Natural killer cell (primary cell): ENCODE measurements at regions not wholly inside any gene's neighbourhood (a gene's known extent, or its start where the extent isn't known, plus 50 kb on each side); places are given as distances from the start of the nearest gene placed in this dataset.

Experiments used
- ATAC-seq, 3 donors: fragments of 150-1000 bp in 2 of 3; fragments of 200-7000 bp in 1 of 3; cut with Tn5 transposase; 1 replicate in 1 of 3; 2 replicates in 2 of 3; pipeline ENCODE4 v1.10.0; 2021; ENCODE audit warnings: mild to moderate bottlenecking in 2 of 3, moderate library complexity in 2 of 3
- DNase-seq, 2 donors: peaks; one replicate each; pipeline versions ENCODE4 v3.0.0 to v3.0.0-alpha.2; 2013 to 2021; ENCODE audit warnings: mixed read lengths in 1 of 2
- H3K27ac ChIP-seq: one replicate; pipeline ENCODE4 v1.5.1; 2013; ENCODE audit warnings: mild to moderate bottlenecking, low read length
- H3K27me3 ChIP-seq: one replicate; pipeline ENCODE4 v1.6.1; 2013; ENCODE audit warnings: low read length; ENCODE audit not compliant: control insufficient read depth, insufficient read depth
- H3K36me3 ChIP-seq: one replicate; pipeline ENCODE4 v1.6.1; 2013; ENCODE audit warnings: low read length; ENCODE audit not compliant: control insufficient read depth, insufficient read depth
- H3K4me1 ChIP-seq: one replicate; pipeline ENCODE4 v1.6.1; 2013; ENCODE audit warnings: low read length; ENCODE audit not compliant: control insufficient read depth, insufficient read depth
- H3K4me3 ChIP-seq: one replicate; pipeline ENCODE4 v1.5.1; 2013; ENCODE audit warnings: low read length
- H3K9me3 ChIP-seq: one replicate; pipeline ENCODE4 v1.6.1; 2013; ENCODE audit warnings: low read length; ENCODE audit not compliant: control insufficient read depth, insufficient read depth
- H3K27ac Mint-ChIP-seq, 2 donors: one replicate each; pipeline ENCODE4 v1.8.0; 2022; ENCODE audit warnings: mild to moderate bottlenecking in 2 of 2, mixed read lengths in 2 of 2, moderate library complexity in 1 of 2
- H3K27me3 Mint-ChIP-seq, 2 donors: one replicate each; pipeline ENCODE4 v1.8.0; 2022; ENCODE audit warnings: low read depth in 2 of 2, mixed read lengths in 2 of 2
- H3K36me3 Mint-ChIP-seq: one replicate; pipeline ENCODE4 v1.8.0; 2022; ENCODE audit warnings: mixed read lengths
- H3K4me1 Mint-ChIP-seq, 2 donors: one replicate each; pipeline ENCODE4 v1.8.0; 2022; ENCODE audit warnings: mixed read lengths in 2 of 2
- H3K4me3 Mint-ChIP-seq: one replicate; pipeline ENCODE4 v1.8.0; 2022; ENCODE audit warnings: mild to moderate bottlenecking, moderate library complexity, mixed read lengths
- H3K9me3 Mint-ChIP-seq, 2 donors: one replicate each; pipeline ENCODE4 v1.8.0; 2022; ENCODE audit warnings: mixed read lengths in 2 of 2
- WGBS: methylation state at CpG from one replicate; pipeline ENCODE4 v1.1.7; 2013; ENCODE audit warnings: missing lambda C conversion rate; ENCODE audit not compliant: insufficient coverage; 5-methylcytosine and 5-hydroxymethylcytosine counted together
- intact Hi-C: fragments of 100-400 bp; cut with micrococcal nuclease; formaldehyde crosslinking; loops from one replicate; pipeline ENCODE4 v1.14.2; 2022
- TF ChIP-seq, protein P1 (sequence below): fragments of 200-600 bp; IDR thresholded peaks from one replicate; pipeline ENCODE4 v1.8.0; 2022; ENCODE audit warnings: antibody characterized with exemption

DNA sequence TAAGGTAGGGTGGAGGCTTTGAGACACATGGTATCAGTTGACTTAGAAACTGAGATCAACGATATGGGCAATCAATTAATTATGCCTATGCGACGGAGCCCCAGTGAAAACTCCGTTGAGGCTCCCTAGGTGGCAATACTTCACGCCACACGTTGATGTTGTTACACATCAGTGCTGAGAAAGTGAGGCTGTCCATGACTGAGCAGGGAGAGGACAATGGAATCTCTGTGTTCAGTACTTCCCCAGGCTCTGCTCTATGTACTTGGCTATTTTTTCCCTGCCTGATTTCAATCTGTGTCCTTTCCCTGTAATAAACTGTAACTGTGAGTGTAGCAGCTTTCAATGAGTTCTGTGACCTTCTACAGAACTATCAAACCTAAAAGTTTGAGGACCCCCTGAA lies 211.7 kb downstream of the SNCAIP start:
- DNase-seq (no peak), ATAC-seq (no peak)
- H3K27ac Mint-ChIP-seq: no peak overlapping the region
- H3K4me1 Mint-ChIP-seq: no peaks in the 10 kb centered on the region
- H3K27me3 Mint-ChIP-seq: no peaks in the 10 kb centered on the region
- no peaks in the 10 kb centered on the region for H3K4me1 ChIP-seq
- intact Hi-C loops: no loop called here
- H3K9me3 Mint-ChIP-seq: peaks cover 0 to 5% of the 10 kb centered on the region in 2 donors
- no peaks in the 10 kb centered on the region for H3K36me3 ChIP-seq
- H3K27ac ChIP-seq: no peak overlapping the region
- H3K4me3 ChIP-seq: no peak overlapping the region
- H3K27me3 ChIP-seq: no peaks in the 10 kb centered on the region
- 84% methylated on average over 6 of the region's 6 CpGs for WGBS
- no peaks in the 10 kb centered on the region for H3K9me3 ChIP-seq
- H3K4me3 Mint-ChIP-seq: no peak overlapping the region
- H3K36me3 Mint-ChIP-seq: no peaks in the 10 kb centered on the region
- TF ChIP-seq, protein P1, sequence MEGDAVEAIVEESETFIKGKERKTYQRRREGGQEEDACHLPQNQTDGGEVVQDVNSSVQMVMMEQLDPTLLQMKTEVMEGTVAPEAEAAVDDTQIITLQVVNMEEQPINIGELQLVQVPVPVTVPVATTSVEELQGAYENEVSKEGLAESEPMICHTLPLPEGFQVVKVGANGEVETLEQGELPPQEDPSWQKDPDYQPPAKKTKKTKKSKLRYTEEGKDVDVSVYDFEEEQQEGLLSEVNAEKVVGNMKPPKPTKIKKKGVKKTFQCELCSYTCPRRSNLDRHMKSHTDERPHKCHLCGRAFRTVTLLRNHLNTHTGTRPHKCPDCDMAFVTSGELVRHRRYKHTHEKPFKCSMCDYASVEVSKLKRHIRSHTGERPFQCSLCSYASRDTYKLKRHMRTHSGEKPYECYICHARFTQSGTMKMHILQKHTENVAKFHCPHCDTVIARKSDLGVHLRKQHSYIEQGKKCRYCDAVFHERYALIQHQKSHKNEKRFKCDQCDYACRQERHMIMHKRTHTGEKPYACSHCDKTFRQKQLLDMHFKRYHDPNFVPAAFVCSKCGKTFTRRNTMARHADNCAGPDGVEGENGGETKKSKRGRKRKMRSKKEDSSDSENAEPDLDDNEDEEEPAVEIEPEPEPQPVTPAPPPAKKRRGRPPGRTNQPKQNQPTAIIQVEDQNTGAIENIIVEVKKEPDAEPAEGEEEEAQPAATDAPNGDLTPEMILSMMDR: no peak

DNA sequence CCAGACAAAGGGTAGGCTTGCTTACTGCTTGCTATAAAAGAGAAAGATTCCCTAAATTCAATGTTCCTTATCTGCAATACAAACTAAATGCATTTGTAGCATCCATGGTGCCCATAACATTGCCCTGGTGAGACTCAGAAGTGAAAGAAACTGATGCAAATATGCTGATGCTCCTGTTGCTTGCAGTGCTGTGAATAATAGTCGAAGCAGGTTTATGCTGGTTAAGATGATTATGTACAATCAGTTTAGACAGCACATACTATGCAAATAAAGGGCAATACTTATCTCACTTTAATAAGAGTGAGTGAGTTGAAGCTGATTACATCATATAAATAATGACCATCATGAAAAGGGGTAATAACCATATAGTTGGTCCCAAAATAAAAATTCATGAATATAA lies 215.5 kb downstream of the SNCAIP start:
- no peak overlapping the region for H3K27ac ChIP-seq
- Mint-ChIP-seq H3K4me3 (no peak overlapping the region), H3K9me3 (peaks cover 4 to 5% of the 10 kb centered on the region in 2 donors), H3K36me3 (no peaks in the 10 kb centered on the region), H3K4me1 (no peaks in the 10 kb centered on the region), H3K27me3 (no peaks in the 10 kb centered on the region), H3K27ac (no peak overlapping the region)
- intact Hi-C loops: no loop called here
- H3K9me3 ChIP-seq: no peaks in the 10 kb centered on the region
- no peaks in the 10 kb centered on the region for H3K36me3 ChIP-seq
- no peaks in the 10 kb centered on the region for H3K4me1 ChIP-seq
- DNase-seq (no peak), ATAC-seq (no peak)
- TF ChIP-seq, protein P1: no peak
- WGBS: no CpG with 5 or more reads among the region's 1 CpG
- H3K27me3 ChIP-seq: no peaks in the 10 kb centered on the region
- no peak overlapping the region for H3K4me3 ChIP-seq

DNA sequence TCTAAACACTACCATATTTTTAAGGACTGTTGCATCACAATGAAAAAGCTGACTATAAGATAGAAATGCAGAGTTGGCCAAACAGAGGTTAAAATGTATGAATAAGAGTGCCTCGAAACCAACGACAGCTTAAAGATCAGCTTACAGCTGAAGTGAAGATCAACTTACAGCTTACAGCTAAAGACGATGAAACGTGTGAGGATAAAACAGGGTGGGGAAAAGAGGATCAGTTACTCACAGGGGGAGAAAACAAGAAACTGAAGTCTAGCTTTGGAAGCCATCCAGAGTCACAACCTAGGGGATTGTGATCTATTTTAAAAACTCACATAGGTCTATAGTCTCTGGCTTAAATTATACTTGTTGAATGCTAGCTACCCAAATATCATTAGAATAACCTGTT lies 220.0 kb downstream of the SNCAIP start:
- Histone ChIP-seq H3K36me3 (no peaks in the 10 kb centered on the region), H3K27me3 (no peaks in the 10 kb centered on the region), H3K27ac (no peak overlapping the region), H3K4me3 (no peak overlapping the region), H3K9me3 (no peaks in the 10 kb centered on the region), H3K4me1 (no peaks in the 10 kb centered on the region)
- H3K4me3 Mint-ChIP-seq: no peak overlapping the region
- no peaks in the 10 kb centered on the region for H3K36me3 Mint-ChIP-seq
- no peaks in the 10 kb centered on the region for H3K4me1 Mint-ChIP-seq
- DNase-seq: no peak
- intact Hi-C loops: no loop called here
- H3K9me3 Mint-ChIP-seq: peaks cover 4 to 6% of the 10 kb centered on the region in 2 donors
- 93% methylated on average over 4 of the region's 4 CpGs for WGBS
- TF ChIP-seq, protein P1: no peak
- no peak for ATAC-seq
- no peak overlapping the region for H3K27ac Mint-ChIP-seq
- H3K27me3 Mint-ChIP-seq: no peaks in the 10 kb centered on the region

DNA sequence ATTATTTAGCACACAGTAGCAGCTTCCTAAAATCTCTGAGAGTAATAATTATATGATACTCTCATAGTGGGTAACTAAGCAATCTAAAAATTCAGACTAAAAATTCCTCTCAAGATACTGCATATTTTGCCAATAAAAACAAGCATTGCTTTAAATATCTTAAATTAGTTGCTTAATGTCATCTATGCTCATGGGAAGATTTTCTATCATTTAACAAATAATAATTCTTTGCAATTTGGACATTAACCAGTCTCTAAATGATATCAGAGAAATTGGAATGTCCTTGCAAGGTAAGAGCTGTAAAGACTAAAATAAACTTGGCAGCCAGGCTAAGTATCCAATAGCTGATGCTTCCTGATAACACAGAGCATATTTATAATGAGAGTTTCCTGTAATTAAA lies 221.8 kb downstream of the SNCAIP start:
- Mint-ChIP-seq H3K27ac (no peak overlapping the region), H3K4me1 (no peaks in the 10 kb centered on the region), H3K36me3 (no peaks in the 10 kb centered on the region), H3K27me3 (no peaks in the 10 kb centered on the region), H3K4me3 (no peak overlapping the region), H3K9me3 (peaks cover 4 to 6% of the 10 kb centered on the region in 2 donors)
- Histone ChIP-seq H3K4me3 (no peak overlapping the region), H3K27ac (no peak overlapping the region), H3K9me3 (no peaks in the 10 kb centered on the region), H3K27me3 (no peaks in the 10 kb centered on the region), H3K4me1 (no peaks in the 10 kb centered on the region), H3K36me3 (no peaks in the 10 kb centered on the region)
- DNase-seq (no peak), ATAC-seq (no peak)
- intact Hi-C loops: no loop called here
- TF ChIP-seq, protein P1: no peak
